Astrocyte (in vitro differentiated cells and primary cell): ENCODE measurements at regions not wholly inside any gene's neighbourhood (a gene's known extent, or its start where the extent isn't known, plus 50 kb on each side); places are given as distances from the start of the nearest gene placed in this dataset.

Source experiments
- DNase-seq: peaks from one replicate; pipeline ENCODE4 v3.0.0-alpha.2; 2010; ENCODE audit warnings: low read depth
- FAIRE-seq: peaks from 2 replicates; lab custom pipeline; 2011; peaks lifted over from hg19 to GRCh38; lab: Jason Lieb, UNC
- H2AFZ ChIP-seq: 2 replicates; pipeline ENCODE4 v1.6.0; 2012; ENCODE audit warnings: low read depth, low read length, inconsistent platforms
- H3K27ac ChIP-seq: 2 replicates; pipeline ENCODE4 v1.5.1; 2011; ENCODE audit warnings: low read depth, low read length, inconsistent platforms
- H3K27me3 ChIP-seq: 2 replicates; pipeline ENCODE4 v1.6.0; 2011; ENCODE audit warnings: low read length, inconsistent platforms; ENCODE audit not compliant: insufficient read depth
- H3K36me3 ChIP-seq: 2 replicates; pipeline ENCODE4 v1.5.1; 2011; ENCODE audit warnings: low read length, inconsistent platforms; ENCODE audit not compliant: insufficient read depth
- H3K4me1 ChIP-seq: 2 replicates; pipeline ENCODE4 v1.5.1; 2011; ENCODE audit warnings: low read length, inconsistent platforms; ENCODE audit not compliant: insufficient read depth
- H3K4me2 ChIP-seq: 2 replicates; pipeline ENCODE4 v1.6.0; 2012; ENCODE audit warnings: low read length, inconsistent platforms
- H3K4me3 ChIP-seq: 2 replicates; pipeline ENCODE4 v1.5.1; 2011; ENCODE audit warnings: low read depth, mild to moderate bottlenecking, low read length, inconsistent platforms; ENCODE audit not compliant: insufficient read depth
- H3K79me2 ChIP-seq: 2 replicates; pipeline ENCODE4 v1.6.0; 2012; ENCODE audit warnings: mild to moderate bottlenecking, low read length, inconsistent platforms; ENCODE audit not compliant: insufficient read depth
- H3K9ac ChIP-seq: 2 replicates; pipeline ENCODE4 v1.6.0; 2012; ENCODE audit warnings: mild to moderate bottlenecking, low read length, inconsistent platforms
- H3K9me3 ChIP-seq: 2 replicates; pipeline ENCODE4 v1.5.1; 2012; ENCODE audit warnings: low read depth, mild to moderate bottlenecking, low read length, inconsistent platforms; ENCODE audit not compliant: insufficient read depth
- H4K20me1 ChIP-seq: 2 replicates; pipeline ENCODE4 v1.6.0; 2012; ENCODE audit warnings: low read length, inconsistent platforms; ENCODE audit not compliant: insufficient read depth
- H3K27ac Mint-ChIP-seq: one replicate; pipeline ENCODE4 v1.8.0; 2021; ENCODE audit warnings: mild to moderate bottlenecking, mixed read lengths; ENCODE audit not compliant: unreplicated experiment
- H3K27me3 Mint-ChIP-seq: one replicate; pipeline ENCODE4 v1.8.0; 2021; ENCODE audit warnings: low read depth, mixed read lengths; ENCODE audit not compliant: unreplicated experiment
- H3K36me3 Mint-ChIP-seq: one replicate; pipeline ENCODE4 v1.8.0; 2021; ENCODE audit warnings: low read depth, mixed read lengths; ENCODE audit not compliant: unreplicated experiment
- H3K4me1 Mint-ChIP-seq: one replicate; pipeline ENCODE4 v1.8.0; 2021; ENCODE audit warnings: low read depth, mixed read lengths; ENCODE audit not compliant: unreplicated experiment
- H3K4me3 Mint-ChIP-seq: one replicate; pipeline ENCODE4 v1.8.0; 2021; ENCODE audit warnings: mild to moderate bottlenecking, moderate library complexity, mixed read lengths; ENCODE audit not compliant: unreplicated experiment
- H3K9me3 Mint-ChIP-seq: one replicate; pipeline ENCODE4 v1.8.0; 2021; ENCODE audit warnings: mild to moderate bottlenecking, mixed read lengths; ENCODE audit not compliant: unreplicated experiment
- CTCF ChIP-seq: IDR thresholded peaks from 2 replicates; pipeline ENCODE4 v1.5.1; 2011; ENCODE audit warnings: low read depth, mild to moderate bottlenecking, inconsistent platforms, low read length, moderate library complexity; ENCODE audit not compliant: insufficient read depth
- EZH2 ChIP-seq: IDR thresholded peaks from 2 replicates; pipeline ENCODE4 v1.6.1; 2012; ENCODE audit warnings: mild to moderate bottlenecking, low read length, inconsistent platforms; ENCODE audit not compliant: insufficient read depth

DNA sequence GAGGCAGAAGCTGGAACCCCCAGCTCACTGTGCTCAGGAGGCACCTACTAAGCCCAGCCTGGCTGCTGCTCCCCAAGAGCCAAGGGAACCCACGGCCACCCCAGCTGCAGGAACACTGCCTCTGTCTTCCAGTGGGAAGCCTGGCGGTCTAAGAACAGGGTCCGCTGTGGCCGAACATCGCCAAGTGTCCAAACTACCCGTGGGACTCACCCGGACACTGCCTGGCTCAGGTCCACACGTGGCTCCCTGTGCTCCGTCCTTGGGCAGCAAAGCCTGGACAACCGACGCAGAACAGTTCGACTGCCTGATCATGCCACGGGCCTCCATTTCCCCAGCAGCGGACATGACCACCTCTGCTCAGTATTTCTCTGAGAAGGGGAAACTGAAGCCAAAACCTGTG, 747.0 kb downstream of the BRD1 start:
- Mint-ChIP-seq H3K36me3 (no peaks in the 10 kb centered on the region), H3K27ac (no peak overlapping the region), H3K27me3 (peaks cover 42% of the 10 kb centered on the region), H3K9me3 (no peaks in the 10 kb centered on the region), H3K4me3 (no peak overlapping the region), H3K4me1 (no peaks in the 10 kb centered on the region)
- Histone ChIP-seq H2AFZ (no peak overlapping the region), H3K36me3 (no peaks in the 10 kb centered on the region), H4K20me1 (no peaks in the 10 kb centered on the region), H3K27ac (no peak overlapping the region), H3K4me2 (no peak overlapping the region), H3K9me3 (peaks cover 4% of the 10 kb centered on the region), H3K4me1 (no peaks in the 10 kb centered on the region), H3K27me3 (no peaks in the 10 kb centered on the region), H3K9ac (no peak overlapping the region), H3K4me3 (no peak overlapping the region), H3K79me2 (no peaks in the 10 kb centered on the region)
- DNase-seq (no peak), FAIRE-seq (no peak)
- TF ChIP-seq EZH2 (no peak), CTCF (no peak)

- H3K9me3 ChIP-seq: peaks cover 7% of the 10 kb centered on the region
These were observed 747.8 kb downstream of the BRD1 start for GRCh38 chr22:49079743-49080500.

More at GRCh38 chr22:49079743-49080500, 747.8 kb downstream of the BRD1 start:
- no peak overlapping the region for H2AFZ ChIP-seq
- H3K4me3 Mint-ChIP-seq: no peak overlapping the region
- H3K9ac ChIP-seq: no peak overlapping the region
- no peaks in the 10 kb centered on the region for H3K36me3 Mint-ChIP-seq
- H3K9me3 Mint-ChIP-seq: no peaks in the 10 kb centered on the region
- no peak overlapping the region for H3K27ac Mint-ChIP-seq
- no peak for FAIRE-seq
- no peaks in the 10 kb centered on the region for H4K20me1 ChIP-seq
- H3K79me2 ChIP-seq: no peaks in the 10 kb centered on the region
- H3K27me3 Mint-ChIP-seq: peaks cover 44% of the 10 kb centered on the region
- no peak overlapping the region for H3K4me3 ChIP-seq
- no peaks in the 10 kb centered on the region for H3K4me1 Mint-ChIP-seq
- no peak overlapping the region for H3K27ac ChIP-seq
- no peak for TF ChIP-seq CTCF
- no peaks in the 10 kb centered on the region for H3K27me3 ChIP-seq
- H3K36me3 ChIP-seq: no peaks in the 10 kb centered on the region
- no peak for DNase-seq
- H3K4me1 ChIP-seq: no peaks in the 10 kb centered on the region
- no peak overlapping the region for H3K4me2 ChIP-seq
